Vagina (tissue), 2 donors: ENCODE measurements at regions not wholly inside any gene's neighbourhood (a gene's known extent, or its start where the extent isn't known, plus 50 kb on each side); places are given as distances from the start of the nearest gene placed in this dataset.

Source experiments
- DNase-seq, 2 donors: peaks; one replicate each; pipeline ENCODE4 v3.0.0-alpha.2; 2017; ENCODE audit errors: extremely low spot score in 2 of 2
- H3K27ac ChIP-seq: fragments of 200-600 bp; sonication (generic); one replicate; pipeline ENCODE4 v1.5.1; 2019
- H3K27me3 ChIP-seq: fragments of 200-600 bp; sonication (generic); one replicate; pipeline ENCODE4 v1.5.1; 2019
- H3K36me3 ChIP-seq, 2 donors: fragments of 200-600 bp; sonication (generic); one replicate each; pipeline ENCODE4 v1.5.1; 2017 to 2019
- H3K4me1 ChIP-seq: fragments of 200-600 bp; sonication (generic); one replicate; pipeline ENCODE4 v1.5.1; 2019
- H3K4me3 ChIP-seq, 2 donors: fragments of 200-600 bp; sonication (generic); 1 replicate in 1 of 2; 2 replicates in 1 of 2; pipeline ENCODE4 v1.5.1; 2016 to 2019
- H3K9me3 ChIP-seq: fragments of 200-600 bp; sonication (generic); one replicate; pipeline ENCODE4 v1.5.1; 2019
- POLR2A ChIP-seq, 2 donors: fragments of 450-650 bp; IDR thresholded peaks; one replicate each; pipeline ENCODE4 v1.6.1; 2017; ENCODE audit warnings: antibody characterized with exemption in 2 of 2, mild to moderate bottlenecking in 2 of 2, moderate library complexity in 2 of 2
- POLR2AphosphoS5 ChIP-seq, 2 donors: sonication (generic); formaldehyde crosslinking; IDR thresholded peaks; one replicate each; pipeline ENCODE4 v1.9.0; 2017; ENCODE audit warnings: antibody characterized with exemption in 2 of 2, mild to moderate bottlenecking in 2 of 2, low read depth in 1 of 2; ENCODE audit not compliant: insufficient read depth in 1 of 2
- intact Hi-C: fragments of 100-400 bp; cut with DNase I; formaldehyde crosslinking; loops from one replicate; pipeline ENCODE4 v1.15.1; 2023
- TF ChIP-seq, protein P1 (sequence below), 3 experiments: fragments of 450-650 bp in 2 of 3; fragments of 200-600 bp in 1 of 3; sonication (generic) in 1 of 3; IDR thresholded peaks; one replicate each; pipeline ENCODE4 v1.5.1; 2017 to 2019; ENCODE audit warnings: antibody characterized with exemption in 3 of 3, mild to moderate bottlenecking in 2 of 3, moderate library complexity in 2 of 3

DNA sequence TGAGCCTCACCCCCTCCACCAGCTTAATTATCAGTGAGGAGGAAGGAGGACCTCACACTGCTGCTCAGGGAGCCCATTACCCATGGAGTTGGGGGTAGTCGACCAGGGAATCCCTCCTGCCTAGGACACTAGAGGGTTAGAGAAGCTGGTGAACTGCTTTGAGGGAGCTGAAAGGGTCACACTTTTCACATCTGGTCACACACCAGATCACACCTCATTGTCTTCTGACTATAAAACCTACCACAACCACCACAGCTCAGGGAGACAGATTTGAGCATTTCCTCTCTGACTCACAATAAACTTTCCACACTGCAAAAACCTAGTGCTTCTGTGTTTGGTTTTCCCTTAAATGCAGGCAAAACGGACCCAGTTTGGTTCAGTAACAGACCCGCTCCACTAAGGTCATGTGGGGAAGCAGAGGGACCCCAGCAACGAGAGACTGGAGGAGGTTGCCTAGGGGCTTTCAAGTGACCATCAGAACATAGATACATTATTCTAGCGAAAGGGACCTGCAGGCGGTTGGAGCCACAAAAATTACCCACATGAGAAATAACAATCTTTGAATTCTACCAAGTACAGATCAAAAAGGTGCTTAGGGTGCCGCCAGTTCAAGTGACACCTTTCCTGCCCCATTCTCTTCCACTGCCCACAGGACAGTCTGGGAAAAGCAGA, 151.4 kb upstream of the AVPR1A start:
- Histone ChIP-seq H3K27ac (no peak overlapping the region), H3K36me3 (no peaks in the 10 kb centered on the region), H3K27me3 (no peaks in the 10 kb centered on the region), H3K4me3 (no peak overlapping the region), H3K9me3 (no peaks in the 10 kb centered on the region), H3K4me1 (no peaks in the 10 kb centered on the region)
- intact Hi-C loops, result no loop called here
- TF ChIP-seq POLR2AphosphoS5 (IDR thresholded peaks at IDR 0.05; ENCODE audit: insufficient read depth in 1 of 2, low read depth in 1 of 2), result no peak
- TF ChIP-seq, protein P1, sequence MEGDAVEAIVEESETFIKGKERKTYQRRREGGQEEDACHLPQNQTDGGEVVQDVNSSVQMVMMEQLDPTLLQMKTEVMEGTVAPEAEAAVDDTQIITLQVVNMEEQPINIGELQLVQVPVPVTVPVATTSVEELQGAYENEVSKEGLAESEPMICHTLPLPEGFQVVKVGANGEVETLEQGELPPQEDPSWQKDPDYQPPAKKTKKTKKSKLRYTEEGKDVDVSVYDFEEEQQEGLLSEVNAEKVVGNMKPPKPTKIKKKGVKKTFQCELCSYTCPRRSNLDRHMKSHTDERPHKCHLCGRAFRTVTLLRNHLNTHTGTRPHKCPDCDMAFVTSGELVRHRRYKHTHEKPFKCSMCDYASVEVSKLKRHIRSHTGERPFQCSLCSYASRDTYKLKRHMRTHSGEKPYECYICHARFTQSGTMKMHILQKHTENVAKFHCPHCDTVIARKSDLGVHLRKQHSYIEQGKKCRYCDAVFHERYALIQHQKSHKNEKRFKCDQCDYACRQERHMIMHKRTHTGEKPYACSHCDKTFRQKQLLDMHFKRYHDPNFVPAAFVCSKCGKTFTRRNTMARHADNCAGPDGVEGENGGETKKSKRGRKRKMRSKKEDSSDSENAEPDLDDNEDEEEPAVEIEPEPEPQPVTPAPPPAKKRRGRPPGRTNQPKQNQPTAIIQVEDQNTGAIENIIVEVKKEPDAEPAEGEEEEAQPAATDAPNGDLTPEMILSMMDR (IDR thresholded peaks at IDR 0.05), result no peak
- TF ChIP-seq POLR2A (IDR thresholded peaks at IDR 0.05), result no peak
- no peak for DNase-seq

DNA sequence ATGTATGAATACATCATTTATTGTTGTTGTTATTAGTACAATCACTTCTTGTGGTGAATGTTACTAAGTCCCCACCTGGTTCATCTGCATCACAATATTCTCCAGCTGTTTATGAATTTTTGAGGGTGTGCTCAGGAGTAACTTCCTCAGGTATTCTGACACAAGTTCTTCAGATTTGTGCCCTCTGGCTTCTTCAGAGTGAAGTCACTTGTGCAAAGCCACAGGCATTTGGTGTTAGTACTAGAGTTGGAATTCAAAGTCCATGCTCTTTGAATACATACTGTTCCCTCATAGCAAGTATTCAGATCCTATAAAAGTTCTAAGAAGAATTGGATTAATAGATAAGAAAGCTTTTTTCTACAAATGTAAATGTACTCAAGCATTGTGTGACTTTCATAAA, 150.3 kb upstream of the AVPR1A start:
- no peak overlapping the region for H3K4me3 ChIP-seq
- H3K36me3 ChIP-seq, result no peaks in the 10 kb centered on the region
- no peak overlapping the region for H3K27ac ChIP-seq
- no peaks in the 10 kb centered on the region for H3K4me1 ChIP-seq
- intact Hi-C loops, result no loop called here
- DNase-seq, result no peak
- no peaks in the 10 kb centered on the region for H3K9me3 ChIP-seq
- no peak for TF ChIP-seq POLR2AphosphoS5 (IDR thresholded peaks at IDR 0.05; ENCODE audit: insufficient read depth in 1 of 2, low read depth in 1 of 2)
- H3K27me3 ChIP-seq, result no peaks in the 10 kb centered on the region

DNA sequence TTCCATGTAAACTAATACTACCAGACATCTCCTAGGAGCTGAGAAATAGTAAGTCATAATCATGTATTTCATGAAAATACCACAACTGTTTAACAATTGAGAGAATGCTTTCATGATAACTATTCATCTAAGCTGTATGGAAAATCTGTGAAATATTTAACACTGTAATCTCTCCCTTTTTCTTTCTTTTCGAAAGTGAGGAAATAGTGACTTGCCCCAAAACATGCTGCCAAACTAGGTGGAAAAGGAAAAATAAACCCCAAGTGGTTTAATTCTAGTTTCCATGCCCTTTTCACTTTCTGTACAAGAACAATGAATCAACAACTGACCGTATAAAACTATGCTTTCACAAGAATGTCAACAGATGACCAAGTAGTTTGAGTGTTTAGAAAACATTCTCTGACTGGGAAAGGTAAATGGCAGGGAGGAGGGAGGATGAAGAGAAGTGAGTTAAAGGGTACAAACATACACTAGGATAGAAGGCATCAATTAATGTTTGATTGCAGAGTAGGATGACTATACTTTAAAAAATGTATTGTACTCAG, 147.5 kb upstream of the AVPR1A start:
- TF ChIP-seq POLR2A (IDR thresholded peaks at IDR 0.05) (no peak), POLR2AphosphoS5 (IDR thresholded peaks at IDR 0.05; ENCODE audit: insufficient read depth in 1 of 2, low read depth in 1 of 2) (no peak)
- TF ChIP-seq, protein P1 (IDR thresholded peaks at IDR 0.05), result no peak

DNA sequence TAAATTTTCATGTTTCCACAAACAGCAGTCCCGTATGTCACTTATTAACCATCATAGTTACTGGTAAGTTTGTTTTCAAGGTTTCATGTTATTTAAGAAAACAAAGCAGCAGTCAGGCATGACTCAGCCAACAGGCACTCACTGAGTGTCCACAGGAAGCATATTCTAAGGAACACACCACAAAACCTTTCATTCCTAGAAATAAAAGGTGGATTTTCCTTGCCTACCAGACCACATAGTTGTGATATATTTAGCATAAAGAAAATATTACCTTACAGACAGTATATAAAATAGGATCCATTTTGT, 143.3 kb upstream of the AVPR1A start:
- Histone ChIP-seq H3K36me3 (no peaks in the 10 kb centered on the region), H3K27ac (no peak overlapping the region), H3K27me3 (no peaks in the 10 kb centered on the region), H3K4me3 (no peak overlapping the region), H3K4me1 (no peaks in the 10 kb centered on the region), H3K9me3 (no peaks in the 10 kb centered on the region)
- intact Hi-C loops, result no loop called here
- TF ChIP-seq, protein P1 (IDR thresholded peaks at IDR 0.05), result no peak
- TF ChIP-seq POLR2A (IDR thresholded peaks at IDR 0.05) (no peak), POLR2AphosphoS5 (IDR thresholded peaks at IDR 0.05; ENCODE audit: insufficient read depth in 1 of 2, low read depth in 1 of 2) (no peak)
- no peak for DNase-seq

More for the DNA sequence above, 147.5 kb upstream of the AVPR1A start:
- Histone ChIP-seq H3K27ac (no peak overlapping the region), H3K27me3 (no peaks in the 10 kb centered on the region), H3K4me3 (no peak overlapping the region), H3K9me3 (no peaks in the 10 kb centered on the region), H3K4me1 (no peaks in the 10 kb centered on the region), H3K36me3 (no peaks in the 10 kb centered on the region)
- no peak for DNase-seq
- intact Hi-C loops, result no loop called here

DNA sequence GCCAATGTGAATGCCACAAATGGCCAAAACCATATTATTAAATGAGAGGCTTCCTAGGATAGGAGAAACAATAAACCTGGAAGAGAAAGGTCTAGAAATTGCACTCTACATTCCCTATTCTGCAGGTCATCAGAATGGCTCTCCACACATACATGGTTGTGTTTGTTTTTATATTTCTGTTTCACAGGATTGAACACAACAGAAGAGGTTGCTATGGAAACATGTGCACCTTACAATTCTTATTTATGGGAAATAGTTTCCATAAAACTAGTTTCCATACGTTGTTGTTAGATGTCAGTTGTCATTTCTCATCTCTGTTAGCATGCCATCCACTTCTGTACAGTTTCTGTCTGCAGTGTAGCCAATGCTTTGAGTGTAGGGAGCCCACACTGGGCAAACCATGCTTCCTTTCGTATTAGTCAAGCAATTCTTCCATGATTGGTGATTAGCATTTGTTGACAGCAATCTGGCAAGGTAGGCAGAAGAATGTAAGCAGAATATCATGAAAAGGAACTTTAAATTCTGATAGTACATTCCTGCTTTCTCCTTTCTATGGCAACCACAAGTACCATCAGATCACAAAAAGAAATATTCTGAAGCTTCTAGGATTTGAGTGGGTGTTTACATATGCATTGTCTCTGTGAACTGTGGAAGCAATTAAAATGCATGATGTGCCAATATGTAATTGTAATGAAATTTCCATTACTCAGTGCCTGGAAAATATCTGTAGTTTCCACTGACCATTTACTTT, 141.6 kb upstream of the AVPR1A start:
- no peak for DNase-seq
- no peak overlapping the region for H3K27ac ChIP-seq
- H3K27me3 ChIP-seq, result no peaks in the 10 kb centered on the region
- H3K4me3 ChIP-seq, result no peak overlapping the region
- H3K9me3 ChIP-seq, result no peaks in the 10 kb centered on the region
- no peaks in the 10 kb centered on the region for H3K4me1 ChIP-seq
- H3K36me3 ChIP-seq, result no peaks in the 10 kb centered on the region
- intact Hi-C loops, result no loop called here
- TF ChIP-seq, protein P1 (IDR thresholded peaks at IDR 0.05), result no peak
